Pulmonary artery endothelial cell (primary cell): ENCODE measurements at regions not wholly inside any gene's neighbourhood (a gene's known extent, or its start where the extent isn't known, plus 50 kb on each side); places are given as distances from the start of the nearest gene placed in this dataset.

ENCODE experiments used
- DNase-seq: peaks from one replicate; pipeline ENCODE4 v3.0.0-alpha.2; 2011; ENCODE audit warnings: low read depth, low spot score

DNA sequence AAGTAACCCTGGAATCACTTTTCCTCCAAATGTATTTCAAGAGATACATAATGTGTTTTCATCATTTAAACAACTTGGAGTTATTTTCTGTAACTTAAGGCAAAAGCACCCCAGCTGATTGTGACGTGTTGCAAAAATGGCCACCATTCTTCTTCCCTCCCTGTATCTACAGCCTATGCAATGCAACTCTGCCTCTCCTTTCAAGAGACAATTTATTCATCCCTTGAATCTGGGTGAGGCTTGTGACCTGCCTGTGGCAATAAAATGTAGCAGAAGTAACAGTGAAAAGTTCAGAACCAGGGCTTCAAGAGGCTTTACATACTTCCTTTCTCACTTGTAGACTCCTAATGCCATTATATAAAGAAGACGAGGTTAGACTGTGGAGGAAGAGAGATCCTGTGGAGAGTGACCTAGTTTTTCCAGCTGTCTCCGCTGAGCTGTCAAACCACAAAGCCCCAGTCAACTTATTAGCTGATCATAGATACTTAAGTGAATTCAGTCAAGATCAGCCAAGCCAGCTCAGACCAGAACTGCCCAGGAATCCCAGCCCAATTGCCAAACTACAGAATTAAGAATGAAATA lies 81.0 kb upstream of the KLF3 start:
- DNase-seq: no peak

DNA sequence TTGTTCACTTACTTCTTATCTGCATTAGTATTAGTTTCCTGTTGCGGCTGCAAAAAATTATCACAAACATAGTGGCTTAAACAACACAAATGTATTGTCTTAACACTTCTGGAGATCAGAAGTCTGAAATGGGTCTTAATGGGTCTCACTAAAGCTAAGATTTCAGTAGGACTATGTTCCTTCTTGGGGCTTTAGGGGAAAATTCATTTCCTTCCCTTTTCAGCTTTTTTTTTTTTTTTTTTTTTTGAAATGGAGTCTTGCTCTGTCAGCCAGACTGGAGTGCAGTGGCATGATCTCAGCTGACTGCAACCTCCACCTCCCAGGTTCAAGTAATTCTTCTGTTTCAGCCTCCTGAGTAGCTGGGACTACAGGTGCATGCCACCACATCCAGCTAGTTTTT lies 78.1 kb upstream of the KLF3 start:
- DNase-seq: no peak

DNA sequence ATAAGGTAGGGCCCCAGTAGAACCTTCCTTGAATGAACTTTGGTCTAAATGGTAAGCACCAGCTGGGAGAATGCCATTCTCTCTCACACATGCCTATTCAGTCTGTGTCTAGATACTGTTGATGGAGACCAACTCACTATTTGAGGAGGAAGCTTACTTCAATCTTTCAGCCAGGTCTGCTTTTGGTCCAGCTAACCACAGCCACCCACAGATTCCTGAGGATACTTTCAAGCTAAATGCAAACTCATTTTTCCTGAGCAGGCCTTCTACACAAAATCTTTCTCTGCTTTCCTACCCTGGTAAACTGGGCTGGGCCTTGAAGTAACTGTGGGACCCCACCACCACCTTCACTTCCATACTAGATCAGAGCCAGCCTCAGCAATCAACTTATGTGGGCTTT lies 76.9 kb upstream of the KLF3 start:
- no peak for DNase-seq

DNA sequence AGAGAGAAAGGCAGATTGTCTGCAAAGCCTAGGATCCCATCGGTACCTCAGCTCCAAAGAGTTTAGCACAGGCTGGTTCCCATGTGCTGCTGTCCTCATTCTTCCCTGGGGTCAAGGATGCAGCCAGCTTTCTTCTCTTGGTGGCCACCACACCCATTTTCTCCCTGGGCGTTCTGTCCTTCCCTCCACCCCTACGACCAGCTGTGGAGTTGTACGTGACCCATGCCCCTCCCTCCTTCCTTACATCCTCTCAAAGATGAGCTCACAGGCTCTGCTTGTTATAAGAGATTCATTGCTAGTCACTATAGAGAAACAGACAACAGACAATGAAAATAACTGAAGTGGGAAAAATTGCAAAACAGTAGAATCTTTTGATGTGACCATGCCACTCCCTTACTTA lies 74.0 kb upstream of the KLF3 start:
- no peak for DNase-seq

DNA sequence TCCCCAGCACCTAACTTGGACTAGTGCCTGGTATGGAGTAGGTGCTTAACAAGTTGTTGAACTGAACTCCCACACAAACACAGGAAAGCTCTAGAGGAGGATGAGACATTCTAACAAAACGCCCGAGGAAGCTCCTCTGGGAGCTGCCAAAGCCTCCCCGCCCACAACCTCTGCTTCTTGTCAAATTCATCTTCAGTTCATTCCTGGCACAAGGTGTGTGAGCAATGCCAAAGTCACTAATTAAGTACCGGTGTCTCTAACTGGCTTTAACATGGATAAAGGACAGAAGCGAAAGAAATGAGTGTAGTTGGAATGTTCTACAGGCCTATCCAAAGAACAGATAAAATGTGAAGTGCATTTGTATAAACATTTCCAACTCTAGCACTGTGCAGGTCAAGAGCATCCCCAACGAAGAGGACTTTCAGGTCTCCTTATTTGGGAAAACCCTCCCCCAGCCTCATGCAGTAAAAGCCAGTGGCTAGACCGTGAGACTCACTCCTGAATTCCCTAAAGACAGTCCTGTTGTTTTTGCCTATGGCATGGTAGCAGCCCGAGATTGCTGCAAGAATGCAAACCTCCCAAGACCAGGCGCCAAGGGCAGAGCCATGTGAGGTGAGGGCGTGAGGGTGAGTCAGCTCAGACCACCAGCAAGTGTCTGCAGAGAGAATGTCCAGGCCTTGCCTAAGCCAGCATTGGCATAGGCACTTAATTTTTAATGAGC lies 72.2 kb upstream of the KLF3 start:
- no peak for DNase-seq

DNA sequence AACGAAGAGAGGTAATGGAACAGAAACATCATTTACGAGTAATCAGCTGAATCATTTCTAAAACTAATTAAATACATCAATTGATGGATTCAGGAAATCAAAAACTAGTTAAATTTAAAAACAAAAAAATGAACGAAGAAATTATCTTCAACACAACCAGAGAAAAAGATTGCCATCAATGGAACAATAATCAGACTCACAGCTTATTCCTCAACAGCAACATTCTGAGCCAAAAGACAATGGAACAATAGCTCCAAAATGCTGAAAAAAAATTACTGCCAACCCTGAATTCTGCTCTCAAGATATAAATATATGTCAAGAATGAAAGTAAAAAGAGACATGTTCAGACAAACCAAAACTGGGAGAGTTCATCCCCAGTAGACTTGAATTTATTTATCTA lies 65.5 kb upstream of the KLF3 start:
- DNase-seq: no peak

DNA sequence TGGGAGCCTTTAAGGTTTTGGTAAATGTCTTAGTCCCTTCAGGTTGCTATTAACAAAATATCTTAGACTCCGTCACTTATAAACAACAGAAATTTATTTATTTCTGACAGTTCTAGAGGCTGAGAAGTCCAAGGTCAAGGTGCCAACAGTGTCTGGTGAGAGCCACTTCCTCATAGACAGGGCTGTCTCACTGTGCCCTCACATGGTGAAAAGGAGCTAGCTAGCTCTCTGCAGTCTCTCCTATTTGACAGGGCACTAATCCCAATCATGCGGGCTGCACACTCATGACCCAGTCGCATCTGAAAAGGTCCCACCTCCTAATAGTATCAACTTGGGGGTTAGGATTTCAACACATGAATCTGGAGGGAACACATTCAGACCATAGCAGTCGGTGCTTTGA lies 63.4 kb upstream of the KLF3 start:
- DNase-seq: no peak

DNA sequence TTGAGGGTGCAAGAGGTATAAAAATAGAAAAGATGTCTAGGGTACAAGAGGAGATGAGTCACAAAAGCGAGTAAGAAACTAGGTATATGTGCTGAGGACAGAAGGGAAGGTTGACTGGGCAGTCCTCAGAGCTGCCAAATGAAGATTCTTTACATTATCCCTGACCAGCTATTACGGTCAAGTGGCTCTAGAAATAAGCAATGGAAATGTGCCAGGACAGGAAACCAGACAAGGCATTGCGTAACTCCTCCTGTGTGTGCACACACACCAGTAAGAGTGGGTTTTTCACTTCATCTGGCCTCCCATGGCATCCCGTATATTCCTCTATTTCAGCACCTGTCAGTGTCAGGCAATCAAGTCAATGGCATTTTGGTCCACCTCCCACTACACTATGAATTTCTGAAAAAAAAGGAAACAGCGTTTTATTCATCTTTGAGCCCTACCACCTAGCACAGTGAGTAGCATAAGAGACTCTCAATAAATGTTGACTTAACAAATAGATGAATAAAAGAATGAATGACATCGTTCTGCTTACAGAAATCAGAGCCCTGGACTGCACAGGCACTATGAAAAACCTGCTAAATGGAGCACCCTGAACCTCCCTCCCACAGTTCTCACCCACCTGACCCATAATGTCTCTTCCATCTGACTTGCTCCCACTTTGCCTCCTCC lies 62.6 kb upstream of the KLF3 start:
- peak; percentile 10 for DNase-seq

DNA sequence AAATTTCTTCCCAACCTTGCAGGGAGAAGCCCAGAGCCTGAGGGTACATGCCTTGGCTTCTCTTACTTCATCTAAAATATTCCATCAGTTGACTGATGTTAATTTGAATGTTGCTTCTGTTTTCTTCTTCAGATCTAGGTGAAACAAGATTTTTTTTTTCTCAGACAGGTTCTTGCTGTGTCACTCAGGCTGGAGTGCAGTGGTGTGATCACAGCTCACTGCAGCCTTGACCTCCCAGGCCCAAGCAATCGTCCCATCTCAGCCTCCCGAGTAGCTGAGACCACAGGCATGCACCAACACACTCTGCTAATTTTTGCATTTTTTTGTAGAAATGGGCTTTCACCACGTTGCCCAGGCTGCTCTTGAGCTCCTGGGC lies 62.1 kb upstream of the KLF3 start:
- DNase-seq: no peak

DNA sequence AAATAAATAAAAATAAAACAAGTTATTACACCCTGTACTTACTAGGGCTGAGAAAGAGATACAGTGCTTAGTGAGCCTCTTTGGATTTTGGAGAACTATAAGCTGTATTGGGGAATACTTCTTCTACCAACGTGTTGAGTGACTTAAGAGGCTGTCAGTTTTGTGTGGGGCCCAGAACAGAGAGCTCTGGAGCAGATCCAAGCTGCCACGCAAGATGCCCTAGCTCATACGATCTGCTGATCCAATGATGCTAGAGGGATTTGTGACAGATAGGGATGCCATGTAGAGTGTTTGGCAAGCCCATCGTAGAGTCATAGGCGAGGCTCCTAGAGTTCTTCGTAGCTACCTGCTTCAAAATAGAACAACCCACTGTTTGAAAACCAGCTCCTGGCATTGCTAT lies 60.3 kb upstream of the KLF3 start:
- DNase-seq: no peak

DNA sequence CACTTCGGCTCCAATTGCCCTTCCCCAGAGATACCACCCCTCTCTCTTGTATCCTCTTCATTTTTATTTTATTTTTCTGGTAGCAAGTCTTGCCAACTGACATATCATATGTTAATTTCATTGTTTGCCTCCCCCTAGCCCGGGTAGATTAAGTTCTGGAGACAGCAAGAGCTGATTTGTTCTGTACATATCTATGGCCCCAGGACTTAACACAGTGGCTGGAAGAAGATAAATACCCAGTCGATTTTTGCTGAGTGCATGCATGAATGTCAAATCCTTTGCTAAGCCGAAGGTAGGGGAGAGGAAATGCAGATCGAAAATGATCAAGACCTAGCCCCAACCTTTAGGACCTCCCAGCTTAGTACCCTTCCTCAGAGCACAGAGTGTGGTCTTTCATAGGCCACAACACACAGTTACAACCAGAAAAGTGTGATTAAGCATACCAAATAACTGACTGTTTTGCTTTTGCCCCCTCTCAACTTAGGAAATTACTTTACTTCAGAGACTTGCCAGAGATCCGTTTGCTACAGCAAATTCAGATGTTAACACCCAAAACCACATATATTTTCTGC lies 58.7 kb upstream of the KLF3 start:
- DNase-seq: no peak

DNA sequence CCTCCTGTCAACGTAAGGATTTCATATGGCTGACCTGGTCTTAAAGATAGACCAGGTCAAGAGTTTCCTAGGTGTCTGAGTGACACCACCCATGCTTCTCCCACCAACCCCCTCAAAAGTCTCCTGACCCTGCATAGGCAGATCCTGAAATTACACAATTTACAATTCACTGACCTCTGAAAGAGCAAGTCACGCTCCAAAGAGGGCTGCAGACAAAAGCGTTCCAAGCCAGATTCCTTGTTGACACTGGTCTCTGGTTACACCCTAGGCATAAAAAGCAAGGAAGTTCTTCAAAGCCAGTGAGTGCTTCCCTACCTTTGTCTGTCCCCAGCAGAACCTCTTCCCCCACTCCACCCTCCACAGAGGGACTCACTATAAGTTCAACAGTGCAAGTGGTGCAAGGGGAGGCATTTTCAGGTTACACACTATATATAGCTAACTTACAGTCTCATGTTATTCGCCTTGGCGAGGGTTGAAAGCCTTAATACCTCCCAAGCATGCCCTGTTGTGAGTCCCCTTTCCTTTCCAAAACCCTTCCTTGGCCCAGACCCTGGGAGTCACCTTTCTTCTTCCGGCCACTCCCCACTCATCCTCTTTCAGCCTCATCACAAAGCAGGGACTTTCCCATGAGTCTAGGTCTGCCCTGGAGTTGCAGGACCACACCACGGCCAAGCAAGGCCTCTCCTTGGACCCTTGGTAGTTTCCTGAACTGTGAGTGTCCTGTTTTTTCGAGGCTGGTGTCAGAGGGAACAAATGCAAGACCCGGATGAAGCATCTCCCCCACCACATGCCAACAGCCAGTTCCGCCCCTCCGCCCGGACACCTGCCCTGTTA lies 58.0 kb upstream of the KLF3 start:
- no peak for DNase-seq

DNA sequence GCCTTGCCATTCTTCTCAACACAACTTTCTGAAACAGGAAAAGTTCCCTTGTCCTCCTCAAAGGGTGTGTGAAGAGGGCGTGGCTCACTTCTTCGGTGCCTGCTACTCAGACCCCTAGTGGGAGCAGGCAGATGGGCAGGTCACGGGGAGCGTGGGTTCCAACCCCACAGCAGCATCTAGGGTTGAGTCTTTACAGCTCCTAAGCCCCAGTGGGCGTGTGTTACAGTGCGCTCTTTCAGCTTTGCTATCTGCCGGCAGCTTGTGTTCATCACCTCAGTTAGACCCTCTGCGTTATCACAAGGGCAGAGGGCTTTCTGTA lies 57.5 kb upstream of the KLF3 start:
- DNase-seq: no peak

DNA sequence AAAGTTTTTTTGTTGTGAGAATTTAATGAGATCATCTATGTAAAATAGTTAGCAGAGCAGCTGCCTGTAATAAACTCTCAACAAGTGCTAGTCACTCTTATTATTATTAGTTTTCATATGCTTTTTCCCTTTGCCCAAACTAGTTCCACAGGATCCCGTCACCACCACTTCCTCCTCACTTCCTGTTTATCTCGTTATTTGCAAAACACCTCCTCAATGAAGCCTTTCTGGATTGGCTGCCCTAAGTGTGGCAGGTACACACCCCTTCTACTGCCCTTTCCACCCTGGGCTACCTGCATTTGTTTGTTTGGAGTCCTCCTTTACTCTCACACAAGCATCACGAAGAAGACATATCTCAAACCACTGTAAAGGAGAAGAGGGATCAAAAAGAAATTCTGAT lies 54.4 kb upstream of the KLF3 start:
- no peak for DNase-seq

DNA sequence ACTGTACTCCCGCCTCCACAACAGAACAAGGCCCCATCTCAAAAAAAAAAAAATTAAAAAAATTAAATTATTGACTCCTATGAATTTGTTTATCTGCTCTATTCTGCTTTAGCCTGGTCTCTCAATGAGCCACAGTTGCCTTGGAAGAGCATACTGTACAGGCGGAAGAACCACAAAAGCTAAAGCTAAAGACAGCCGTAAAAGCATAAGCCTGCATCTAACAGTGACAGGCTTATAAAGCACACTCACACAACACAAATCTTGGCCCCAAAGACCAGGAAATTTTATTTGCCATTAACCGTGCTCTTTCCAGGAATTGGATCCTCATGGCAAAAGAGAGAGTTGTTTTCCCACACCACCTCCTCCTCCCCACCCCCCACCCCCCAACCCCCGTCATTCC lies 53.5 kb upstream of the KLF3 start:
- DNase-seq: no peak

DNA sequence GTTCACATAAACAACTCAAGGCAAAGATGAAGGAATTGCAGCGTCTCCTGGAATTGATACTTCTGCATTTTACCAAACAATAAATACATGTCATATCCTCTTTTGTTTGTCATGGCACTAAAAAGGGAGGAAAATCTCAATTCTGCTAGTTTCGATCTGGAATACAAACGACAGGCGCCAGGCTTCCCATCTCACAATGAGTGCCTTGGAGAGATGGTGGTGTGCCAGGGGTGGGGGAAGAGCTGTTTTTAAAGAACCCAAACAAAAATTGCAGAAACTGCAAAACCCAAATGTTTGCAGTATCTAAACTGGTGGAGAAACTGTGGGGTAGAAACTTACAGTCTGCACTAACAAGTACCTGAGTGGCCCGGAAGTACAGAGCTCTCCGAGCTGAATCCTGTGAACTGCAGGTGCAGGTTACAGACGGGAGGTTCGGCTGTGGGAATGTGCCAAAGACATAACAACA lies 53.0 kb upstream of the KLF3 start:
- DNase-seq: no peak

DNA sequence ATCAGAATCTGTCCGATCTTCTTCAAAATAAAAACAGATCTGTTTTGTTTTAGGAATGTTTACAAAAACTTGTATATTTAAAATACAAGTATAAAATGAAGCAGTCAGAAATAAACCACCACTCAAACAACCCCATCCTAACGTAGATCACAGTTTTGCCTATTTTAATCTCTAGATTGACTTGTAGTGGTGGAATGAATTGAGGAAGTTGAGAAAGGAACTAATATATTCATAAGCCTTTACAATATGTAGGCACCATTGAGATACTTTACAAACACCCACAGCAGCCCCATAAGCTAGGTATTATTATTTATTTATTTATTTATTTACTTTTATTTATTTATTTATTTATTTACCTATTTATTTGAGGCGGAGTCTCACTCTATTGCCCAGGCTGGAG lies 52.3 kb upstream of the KLF3 start:
- no peak for DNase-seq

DNA sequence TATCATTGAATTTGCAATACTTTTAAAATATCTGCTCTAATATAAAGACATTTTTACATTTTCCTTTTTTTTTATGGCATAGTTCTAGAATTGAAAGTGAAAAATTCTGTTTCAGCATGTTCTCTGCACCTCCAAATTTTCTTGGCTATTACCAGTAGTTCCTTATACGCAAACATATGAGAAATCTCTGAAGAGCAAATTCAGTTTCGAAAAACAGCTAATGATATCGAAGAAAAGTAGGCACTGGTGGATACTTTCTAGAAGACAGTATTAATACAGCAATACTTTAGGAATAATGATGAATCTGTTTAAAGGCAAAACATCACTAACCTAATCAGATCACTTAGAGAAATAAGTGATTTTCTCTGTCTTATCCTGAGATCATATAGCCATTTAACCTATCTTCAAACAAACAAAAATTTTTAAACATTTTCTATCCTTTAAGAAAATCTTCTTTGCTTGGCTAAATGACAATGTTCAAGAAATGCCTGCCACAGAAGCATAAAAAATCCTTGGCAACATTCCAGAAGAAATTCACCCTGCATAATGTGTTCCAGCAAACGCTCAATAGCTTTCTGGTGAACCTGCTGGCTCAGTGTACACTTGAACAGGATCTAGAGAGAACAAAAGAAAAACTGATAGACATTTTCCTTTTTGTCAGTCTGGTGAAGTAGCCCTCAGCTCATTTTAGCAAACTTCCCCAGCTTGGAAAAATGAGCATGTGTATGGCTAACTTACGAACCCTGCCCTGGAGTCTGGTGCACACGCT lies 51.2 kb upstream of the KLF3 start:
- no peak for DNase-seq
